GM12878 (cell line): ENCODE measurements at regions not wholly inside any gene's neighbourhood (a gene's known extent, or its start where the extent isn't known, plus 50 kb on each side); places are given as distances from the start of the nearest gene placed in this dataset.

ENCODE experiments used
- ATAC-seq: fragments of 200-7000 bp; cut with Tn5 transposase; 3 replicates; pipeline ENCODE4 v1.9.1; 2020; ENCODE audit warnings: mild to moderate bottlenecking, moderate library complexity
- BruUV-seq: library from RNA; stranded (reverse); fragments of 400-500 nt; replicated peaks from 2 replicates; lab custom pipeline; 2021; lab: Mats Ljungman, UMichigan
- CTCF ChIA-PET: fragments of 300-600 bp; sonication (Branson Sonifier 250); formaldehyde crosslinking; extraction: SDS; loops from one replicate; lab custom pipeline; 2021; ENCODE audit warnings: inconsistent platforms; lab: Yijun Ruan, JAX
- POLR2A ChIA-PET: fragments of 350-600 bp; formaldehyde crosslinking; extraction: SDS; loops from one replicate; lab custom pipeline; 2021; ENCODE audit warnings: inconsistent platforms; lab: Charles Lee
- RAD21 ChIA-PET: fragments of 300-600 bp; sonication (Branson Sonifier 250); formaldehyde crosslinking; loops from one replicate; lab custom pipeline; 2023; ENCODE audit warnings: antibody characterized with exemption; ENCODE audit not compliant: unreplicated experiment; lab: Charles Lee
- SMC1A ChIA-PET: fragments of 300-600 bp; sonication (Branson Sonifier 250); formaldehyde crosslinking; loops from one replicate; lab custom pipeline; 2023; ENCODE audit not compliant: unreplicated experiment, uncharacterized antibody; lab: Charles Lee
- DNase-seq: peaks from one replicate; pipeline ENCODE4 v3.0.0-alpha.2; 2011; ENCODE audit warnings: low read depth, low spot score
- FAIRE-seq: peaks from 3 replicates; lab custom pipeline; 2011; peaks lifted over from hg19 to GRCh38; lab: Jason Lieb, UNC
- H2AFZ ChIP-seq: 2 replicates; pipeline ENCODE4 v1.6.0; 2011; ENCODE audit warnings: low read depth, low read length, control low read depth; ENCODE audit not compliant: control insufficient read depth
- H3K27ac ChIP-seq: 2 replicates; pipeline ENCODE4 v1.5.1; 2011; ENCODE audit warnings: control low read depth; ENCODE audit not compliant: control insufficient read depth, insufficient read depth
- H3K27me3 ChIP-seq, 2 experiments: replicated peaks in 1 of 2; 2 replicates each; pipeline versions ENCODE4 v1.6.0 to v1.6.1; 2011; ENCODE audit warnings: low read length in 1 of 2; ENCODE audit not compliant: control insufficient read depth in 2 of 2, insufficient read depth in 2 of 2
- H3K36me3 ChIP-seq, 2 experiments: 2 replicates each; pipeline ENCODE4 v1.5.1; 2011; ENCODE audit warnings: low read length in 1 of 2; ENCODE audit not compliant: control insufficient read depth in 2 of 2, insufficient read depth in 2 of 2
- H3K4me1 ChIP-seq: 2 replicates; pipeline ENCODE4 v1.6.1; 2011; ENCODE audit warnings: mild to moderate bottlenecking, low read length, moderate library complexity, mixed read lengths; ENCODE audit not compliant: control insufficient read depth, insufficient read depth
- H3K4me2 ChIP-seq: 2 replicates; pipeline ENCODE4 v1.6.0; 2011; ENCODE audit warnings: control low read depth; ENCODE audit not compliant: control insufficient read depth, insufficient read depth
- H3K4me3 ChIP-seq: fragments of 200-600 bp; sonication (generic); 2 replicates; pipeline ENCODE4 v1.5.1; 2016
- H3K79me2 ChIP-seq: 2 replicates; pipeline ENCODE4 v1.6.0; 2011; ENCODE audit warnings: low read length; ENCODE audit not compliant: control insufficient read depth, insufficient read depth
- H3K9ac ChIP-seq: 2 replicates; pipeline ENCODE4 v1.8.0; 2011; ENCODE audit warnings: low read length, control low read depth, mixed read lengths; ENCODE audit not compliant: control insufficient read depth, insufficient read depth
- H3K9me3 ChIP-seq: replicated peaks from 3 replicates; pipeline ENCODE4 v1.5.1; 2011; ENCODE audit warnings: mild to moderate bottlenecking, low read length; ENCODE audit not compliant: control insufficient read depth, insufficient read depth
- H4K20me1 ChIP-seq: 2 replicates; pipeline ENCODE4 v1.6.0; 2011; ENCODE audit not compliant: control insufficient read depth, insufficient read depth
- CUX1 ChIP-seq: IDR thresholded peaks from 2 replicates; pipeline ENCODE4 v1.6.1; 2012; ENCODE audit warnings: improper control_type of control experiment, low read depth, low read length; ENCODE audit not compliant: insufficient replicate concordance
- GATAD2B ChIP-seq: fragments of 450-650 bp; conservative IDR thresholded peaks from 2 replicates; pipeline ENCODE4 v1.6.1; 2017; ENCODE audit warnings: low read depth, mild to moderate bottlenecking, moderate library complexity
- MYC ChIP-seq: IDR thresholded peaks from 2 replicates; pipeline ENCODE4 v1.6.1; 2011; ENCODE audit warnings: mild to moderate bottlenecking, low read length, moderate library complexity, inconsistent platforms; ENCODE audit not compliant: insufficient read depth, insufficient replicate concordance, insufficient read length, severe bottlenecking
- NFXL1 ChIP-seq: fragments of 450-650 bp; IDR thresholded peaks from 2 replicates; pipeline ENCODE4 v1.6.1; 2017; ENCODE audit warnings: antibody characterized with exemption, mild to moderate bottlenecking, borderline replicate concordance
- NFYB ChIP-seq: IDR thresholded peaks from 2 replicates; pipeline ENCODE4 v1.6.1; 2011; ENCODE audit warnings: low read depth, mild to moderate bottlenecking, low read length, improper control_type of control experiment, moderate library complexity; ENCODE audit not compliant: insufficient read depth
- NKRF ChIP-seq: fragments of 450-650 bp; conservative IDR thresholded peaks from 2 replicates; pipeline ENCODE4 v1.6.1; 2017; ENCODE audit warnings: mild to moderate bottlenecking, moderate library complexity
- SP1 ChIP-seq: IDR thresholded peaks from one replicate; pipeline ENCODE4 v1.6.1; 2011; ENCODE audit warnings: low read depth, low read length
- TAF1 ChIP-seq: IDR thresholded peaks from 2 replicates; pipeline ENCODE4 v1.6.1; 2011; ENCODE audit warnings: mild to moderate bottlenecking, low read depth, low read length, borderline replicate concordance
- TCF3 ChIP-seq: IDR thresholded peaks from 2 replicates; pipeline ENCODE4 v1.6.1; 2012; ENCODE audit warnings: low read depth, mild to moderate bottlenecking, low read length, borderline replicate concordance; ENCODE audit not compliant: insufficient read depth
- WGBS: methylation state at CpG from one replicate; pipeline ENCODE4 v1.1.6; 2016; ENCODE audit warnings: low lambda C conversion rate; ENCODE audit not compliant: insufficient replicate concordance, insufficient coverage; ENCODE audit errors: missing lambda C conversion rate; 5-methylcytosine and 5-hydroxymethylcytosine counted together
- in situ Hi-C: fragments of 300-500 bp; cut with MboI; formaldehyde crosslinking; loops from 9 replicates; pipeline ENCODE4 v1.14.3; 2018; ENCODE audit warnings: mixed read lengths
- intact Hi-C: fragments of 100-400 bp; cut with micrococcal nuclease; formaldehyde crosslinking; loops from one replicate; pipeline ENCODE4 v1.14.2; 2022; ENCODE audit not compliant: unreplicated experiment
- TF ChIP-seq, protein P1 (sequence below): fragments of 450-650 bp; IDR thresholded peaks from 2 replicates; pipeline ENCODE4 v1.6.1; 2017; ENCODE audit warnings: borderline replicate concordance

DNA sequence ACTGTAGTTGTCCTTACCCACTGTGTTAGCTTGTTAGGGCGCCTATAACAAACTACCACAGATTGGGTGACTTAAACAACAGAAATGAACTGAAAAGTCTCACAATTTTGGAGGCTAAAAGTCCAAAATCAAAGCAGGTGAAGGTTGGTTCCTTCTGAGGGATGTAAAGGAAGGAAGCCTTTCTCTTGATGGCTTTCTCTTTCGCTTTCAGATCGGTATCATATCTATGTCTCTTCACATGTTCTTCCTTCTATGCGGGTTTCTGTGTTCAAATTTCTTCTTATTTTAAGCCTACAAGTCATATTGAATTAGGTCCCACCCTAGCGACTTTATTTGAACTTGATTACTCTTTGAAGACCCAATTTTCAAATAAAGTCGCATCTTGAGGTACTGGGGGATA lies 118.6 kb downstream of the CPXCR1 start:
- 23% methylated on average over 6 of the region's 6 CpGs for WGBS
- H3K79me2 ChIP-seq: no peaks in the 10 kb centered on the region
- H3K4me1 ChIP-seq: no peaks in the 10 kb centered on the region
- CTCF ChIA-PET: no interaction called here
- no peak overlapping the region for H3K4me2 ChIP-seq
- H2AFZ ChIP-seq: no peak overlapping the region
- FAIRE-seq (no peak), ATAC-seq (no peak), DNase-seq (no peak)
- no peak overlapping the region for H3K4me3 ChIP-seq
- RAD21 ChIA-PET: no interaction called here
- intact Hi-C loops: no loop called here
- SMC1A ChIA-PET: no interaction called here
- H3K27ac ChIP-seq: no peak overlapping the region
- BruUV-seq: no TSS peak
- POLR2A ChIA-PET: no interaction called here
- in situ Hi-C loops: no loop called here
- H3K27me3 ChIP-seq: no peaks in the 10 kb centered on the region
- no peaks in the 10 kb centered on the region for H3K9me3 ChIP-seq
- H3K9ac ChIP-seq: no peak overlapping the region
- no peaks in the 10 kb centered on the region for H3K36me3 ChIP-seq
- no peaks in the 10 kb centered on the region for H4K20me1 ChIP-seq
- TF ChIP-seq TAF1 (no peak), NFYB (no peak), NKRF (no peak), MYC (no peak), TCF3 (no peak), NFXL1 (no peak), SP1 (no peak), GATAD2B (no peak), CUX1 (no peak)
- TF ChIP-seq, protein P1, sequence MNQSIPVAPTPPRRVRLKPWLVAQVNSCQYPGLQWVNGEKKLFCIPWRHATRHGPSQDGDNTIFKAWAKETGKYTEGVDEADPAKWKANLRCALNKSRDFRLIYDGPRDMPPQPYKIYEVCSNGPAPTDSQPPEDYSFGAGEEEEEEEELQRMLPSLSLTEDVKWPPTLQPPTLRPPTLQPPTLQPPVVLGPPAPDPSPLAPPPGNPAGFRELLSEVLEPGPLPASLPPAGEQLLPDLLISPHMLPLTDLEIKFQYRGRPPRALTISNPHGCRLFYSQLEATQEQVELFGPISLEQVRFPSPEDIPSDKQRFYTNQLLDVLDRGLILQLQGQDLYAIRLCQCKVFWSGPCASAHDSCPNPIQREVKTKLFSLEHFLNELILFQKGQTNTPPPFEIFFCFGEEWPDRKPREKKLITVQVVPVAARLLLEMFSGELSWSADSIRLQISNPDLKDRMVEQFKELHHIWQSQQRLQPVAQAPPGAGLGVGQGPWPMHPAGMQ: no peak
